Astrocyte (in vitro differentiated cells and primary cell): ENCODE measurements at regions not wholly inside any gene's neighbourhood (a gene's known extent, or its start where the extent isn't known, plus 50 kb on each side); places are given as distances from the start of the nearest gene placed in this dataset.

Experiments
- DNase-seq: peaks from one replicate; pipeline ENCODE4 v3.0.0-alpha.2; 2010; ENCODE audit warnings: low read depth
- FAIRE-seq: peaks from 2 replicates; lab custom pipeline; 2011; peaks lifted over from hg19 to GRCh38; lab: Jason Lieb, UNC
- H2AFZ ChIP-seq: 2 replicates; pipeline ENCODE4 v1.6.0; 2012; ENCODE audit warnings: low read depth, low read length, inconsistent platforms
- H3K27ac ChIP-seq: 2 replicates; pipeline ENCODE4 v1.5.1; 2011; ENCODE audit warnings: low read depth, low read length, inconsistent platforms
- H3K27me3 ChIP-seq: 2 replicates; pipeline ENCODE4 v1.6.0; 2011; ENCODE audit warnings: low read length, inconsistent platforms; ENCODE audit not compliant: insufficient read depth
- H3K36me3 ChIP-seq: 2 replicates; pipeline ENCODE4 v1.5.1; 2011; ENCODE audit warnings: low read length, inconsistent platforms; ENCODE audit not compliant: insufficient read depth
- H3K4me1 ChIP-seq: 2 replicates; pipeline ENCODE4 v1.5.1; 2011; ENCODE audit warnings: low read length, inconsistent platforms; ENCODE audit not compliant: insufficient read depth
- H3K4me2 ChIP-seq: 2 replicates; pipeline ENCODE4 v1.6.0; 2012; ENCODE audit warnings: low read length, inconsistent platforms
- H3K4me3 ChIP-seq: 2 replicates; pipeline ENCODE4 v1.5.1; 2011; ENCODE audit warnings: low read depth, mild to moderate bottlenecking, low read length, inconsistent platforms; ENCODE audit not compliant: insufficient read depth
- H3K79me2 ChIP-seq: 2 replicates; pipeline ENCODE4 v1.6.0; 2012; ENCODE audit warnings: mild to moderate bottlenecking, low read length, inconsistent platforms; ENCODE audit not compliant: insufficient read depth
- H3K9ac ChIP-seq: 2 replicates; pipeline ENCODE4 v1.6.0; 2012; ENCODE audit warnings: mild to moderate bottlenecking, low read length, inconsistent platforms
- H3K9me3 ChIP-seq: 2 replicates; pipeline ENCODE4 v1.5.1; 2012; ENCODE audit warnings: low read depth, mild to moderate bottlenecking, low read length, inconsistent platforms; ENCODE audit not compliant: insufficient read depth
- H4K20me1 ChIP-seq: 2 replicates; pipeline ENCODE4 v1.6.0; 2012; ENCODE audit warnings: low read length, inconsistent platforms; ENCODE audit not compliant: insufficient read depth
- H3K27ac Mint-ChIP-seq: one replicate; pipeline ENCODE4 v1.8.0; 2021; ENCODE audit warnings: mild to moderate bottlenecking, mixed read lengths; ENCODE audit not compliant: unreplicated experiment
- H3K27me3 Mint-ChIP-seq: one replicate; pipeline ENCODE4 v1.8.0; 2021; ENCODE audit warnings: low read depth, mixed read lengths; ENCODE audit not compliant: unreplicated experiment
- H3K36me3 Mint-ChIP-seq: one replicate; pipeline ENCODE4 v1.8.0; 2021; ENCODE audit warnings: low read depth, mixed read lengths; ENCODE audit not compliant: unreplicated experiment
- H3K4me1 Mint-ChIP-seq: one replicate; pipeline ENCODE4 v1.8.0; 2021; ENCODE audit warnings: low read depth, mixed read lengths; ENCODE audit not compliant: unreplicated experiment
- H3K4me3 Mint-ChIP-seq: one replicate; pipeline ENCODE4 v1.8.0; 2021; ENCODE audit warnings: mild to moderate bottlenecking, moderate library complexity, mixed read lengths; ENCODE audit not compliant: unreplicated experiment
- H3K9me3 Mint-ChIP-seq: one replicate; pipeline ENCODE4 v1.8.0; 2021; ENCODE audit warnings: mild to moderate bottlenecking, mixed read lengths; ENCODE audit not compliant: unreplicated experiment
- CTCF ChIP-seq: IDR thresholded peaks from 2 replicates; pipeline ENCODE4 v1.5.1; 2011; ENCODE audit warnings: low read depth, mild to moderate bottlenecking, inconsistent platforms, low read length, moderate library complexity; ENCODE audit not compliant: insufficient read depth
- EZH2 ChIP-seq: IDR thresholded peaks from 2 replicates; pipeline ENCODE4 v1.6.1; 2012; ENCODE audit warnings: mild to moderate bottlenecking, low read length, inconsistent platforms; ENCODE audit not compliant: insufficient read depth

GRCh38 chr17:62164747-62165722, 100.0 kb upstream of the MED13 start:
- H3K4me1 Mint-ChIP-seq, result no peaks in the 10 kb centered on the region
- H3K27ac Mint-ChIP-seq, result no peak overlapping the region
- TF ChIP-seq CTCF (no peak), EZH2 (no peak)
- Histone ChIP-seq H3K79me2 (no peaks in the 10 kb centered on the region), H3K4me2 (no peak overlapping the region), H3K4me1 (no peaks in the 10 kb centered on the region), H4K20me1 (no peaks in the 10 kb centered on the region), H3K27ac (no peak overlapping the region), H2AFZ (no peak overlapping the region), H3K4me3 (no peak overlapping the region), H3K9ac (no peak overlapping the region), H3K36me3 (no peaks in the 10 kb centered on the region), H3K9me3 (no peaks in the 10 kb centered on the region), H3K27me3 (peaks cover 3% of the 10 kb centered on the region)
- H3K27me3 Mint-ChIP-seq, result no peaks in the 10 kb centered on the region
- H3K9me3 Mint-ChIP-seq, result no peaks in the 10 kb centered on the region
- H3K36me3 Mint-ChIP-seq, result no peaks in the 10 kb centered on the region
- no peak overlapping the region for H3K4me3 Mint-ChIP-seq
- DNase-seq, result no peak
- FAIRE-seq, result no peak

- FAIRE-seq, result no peak
- TF ChIP-seq EZH2 (no peak), CTCF (no peak)
Measured at GRCh38 chr17:62163847-62164246, 98.8 kb upstream of the MED13 start.

GRCh38 chr17:62162898-62163297, 97.8 kb upstream of the MED13 start:
- no peak for DNase-seq
- no peak for FAIRE-seq
- no peak overlapping the region for H3K4me3 Mint-ChIP-seq

More at GRCh38 chr17:62163847-62164246, 98.8 kb upstream of the MED13 start:
- Histone ChIP-seq H3K27me3 (peaks cover 3% of the 10 kb centered on the region), H4K20me1 (no peaks in the 10 kb centered on the region), H3K9me3 (no peaks in the 10 kb centered on the region), H3K36me3 (no peaks in the 10 kb centered on the region), H2AFZ (no peak overlapping the region), H3K9ac (no peak overlapping the region), H3K79me2 (no peaks in the 10 kb centered on the region), H3K4me1 (no peaks in the 10 kb centered on the region), H3K4me2 (no peak overlapping the region), H3K4me3 (no peak overlapping the region), H3K27ac (no peak overlapping the region)
- Mint-ChIP-seq H3K4me1 (no peaks in the 10 kb centered on the region), H3K4me3 (no peak overlapping the region), H3K27ac (no peak overlapping the region), H3K9me3 (no peaks in the 10 kb centered on the region), H3K36me3 (no peaks in the 10 kb centered on the region), H3K27me3 (no peaks in the 10 kb centered on the region)
- no peak for DNase-seq

More at GRCh38 chr17:62162898-62163297, 97.8 kb upstream of the MED13 start:
- Mint-ChIP-seq H3K4me1 (no peaks in the 10 kb centered on the region), H3K36me3 (no peaks in the 10 kb centered on the region), H3K27me3 (no peaks in the 10 kb centered on the region), H3K27ac (no peak overlapping the region), H3K9me3 (no peaks in the 10 kb centered on the region)
- H3K9ac ChIP-seq, result no peak overlapping the region
- no peak overlapping the region for H3K27ac ChIP-seq
- no peak overlapping the region for H3K4me2 ChIP-seq
- no peaks in the 10 kb centered on the region for H3K4me1 ChIP-seq
- H2AFZ ChIP-seq, result no peak overlapping the region
- no peaks in the 10 kb centered on the region for H3K36me3 ChIP-seq
- TF ChIP-seq EZH2 (no peak), CTCF (no peak)
- H3K4me3 ChIP-seq, result no peak overlapping the region
- peaks cover 3% of the 10 kb centered on the region for H3K27me3 ChIP-seq
- no peaks in the 10 kb centered on the region for H3K9me3 ChIP-seq
- H3K79me2 ChIP-seq, result no peaks in the 10 kb centered on the region
- H4K20me1 ChIP-seq, result no peaks in the 10 kb centered on the region
